Transverse colon (tissue), 4 donors: ENCODE measurements at regions not wholly inside any gene's neighbourhood (a gene's known extent, or its start where the extent isn't known, plus 50 kb on each side); places are given as distances from the start of the nearest gene placed in this dataset.

Source experiments
- DNase-seq: peaks from one replicate; pipeline ENCODE4 v3.0.0-alpha.2; 2019
- H3K27ac ChIP-seq, 4 donors: fragments of 200-600 bp; sonication (generic); 2 replicates each; pipeline ENCODE4 v1.5.1; 2016 to 2018; ENCODE audit warnings: inconsistent platforms in 4 of 4
- H3K27me3 ChIP-seq: fragments of 200-600 bp; sonication (generic); 2 replicates; pipeline ENCODE4 v1.5.1; 2017; ENCODE audit warnings: inconsistent platforms
- H3K36me3 ChIP-seq, 4 donors: fragments of 200-600 bp; sonication (generic); 2 replicates each; pipeline ENCODE4 v1.5.1; 2017 to 2019; ENCODE audit warnings: inconsistent platforms in 4 of 4
- H3K4me1 ChIP-seq, 4 donors: fragments of 200-600 bp; sonication (generic); 2 replicates each; pipeline ENCODE4 v1.5.1; 2017 to 2020; ENCODE audit warnings: inconsistent platforms in 4 of 4
- H3K4me3 ChIP-seq, 4 donors: fragments of 200-600 bp; sonication (generic); 1 replicate in 1 of 4; 2 replicates in 3 of 4; pipeline versions ENCODE4 v1.5.1 to v1.6.1; 2017 to 2019; ENCODE audit warnings: inconsistent platforms in 4 of 4
- H3K9me3 ChIP-seq, 2 donors: fragments of 200-600 bp; sonication (generic); 2 replicates each; pipeline ENCODE4 v1.5.1; 2017 to 2019; ENCODE audit warnings: inconsistent platforms in 2 of 2
- CTCF ChIP-seq, 5 experiments: fragments of 200-600 bp in 3 of 5; fragments of 450-650 bp in 2 of 5; sonication (generic) in 3 of 5; IDR thresholded peaks; 1 replicate in 2 of 5; 2 replicates in 3 of 5; pipeline ENCODE4 v1.5.1; 2016 to 2017; ENCODE audit warnings: antibody characterized with exemption in 5 of 5, inconsistent platforms in 3 of 5, mild to moderate bottlenecking in 2 of 5, moderate library complexity in 1 of 5
- EP300 ChIP-seq: sonication (generic); formaldehyde crosslinking; IDR thresholded peaks from one replicate; pipeline ENCODE4 v1.6.1; 2017; ENCODE audit warnings: antibody characterized with exemption, low read depth
- POLR2A ChIP-seq: fragments of 450-650 bp; IDR thresholded peaks from one replicate; pipeline ENCODE4 v1.6.1; 2016; ENCODE audit warnings: antibody characterized with exemption, mild to moderate bottlenecking, moderate library complexity
- POLR2AphosphoS5 ChIP-seq, 3 donors: sonication (generic); formaldehyde crosslinking; IDR thresholded peaks; one replicate each; pipeline ENCODE4 v1.6.1; 2016; ENCODE audit warnings: antibody characterized with exemption in 3 of 3
- WGBS, 2 donors: methylation state at CpG; one replicate each; pipeline ENCODE4 v1.1.5; 2018; ENCODE audit warnings: low coverage in 1 of 2; 5-methylcytosine and 5-hydroxymethylcytosine counted together
- in situ Hi-C, 4 donors: fragments of 200-750 bp; cut with MboI; loops; one replicate each; pipeline versions ENCODE4 v1.15.0 to v1.15.1; 2017; ENCODE audit warnings: low sequenced_read_pairs in 3 of 4, low pct_ligation_motif_present in 1 of 4, low pct_unique_long_range_greater_than_20kb in 1 of 4
- intact Hi-C: fragments of 100-400 bp; cut with DNase I; formaldehyde crosslinking; loops from one replicate; pipeline ENCODE4 v1.15.1; 2023; ENCODE audit warnings: low total_unique reads

GRCh38 chr15:95142531-95142930 is 911.2 kb downstream of the MCTP2 start:
- no peaks in the 10 kb centered on the region for H3K36me3 ChIP-seq
- no peak overlapping the region for H3K27ac ChIP-seq
- no peak for DNase-seq
- no peaks in the 10 kb centered on the region for H3K9me3 ChIP-seq
- H3K27me3 ChIP-seq: no peaks in the 10 kb centered on the region
- intact Hi-C loops (no loop called here), in situ Hi-C loops (no loop called here)
- 94 to 100% methylated on average over 1 of the region's 1 CpG for WGBS, 2 donors
- H3K4me3 ChIP-seq: no peak overlapping the region
- no peaks in the 10 kb centered on the region for H3K4me1 ChIP-seq
- no peak for TF ChIP-seq EP300
- TF ChIP-seq POLR2A: no peak
- TF ChIP-seq CTCF (IDR thresholded peaks at IDR 0.05): no peak
- TF ChIP-seq POLR2AphosphoS5 (IDR thresholded peaks at IDR 0.05): no peak

GRCh38 chr15:95146481-95146880 is 915.1 kb downstream of the MCTP2 start:
- 61 to 87% methylated on average over 5 of the region's 5 CpGs for WGBS, 2 donors
- H3K4me1 ChIP-seq: no peaks in the 10 kb centered on the region
- no peaks in the 10 kb centered on the region for H3K9me3 ChIP-seq
- TF ChIP-seq POLR2A (no peak), CTCF (IDR thresholded peaks at IDR 0.05) (no peak), POLR2AphosphoS5 (IDR thresholded peaks at IDR 0.05) (no peak), EP300 (no peak)
- no peak for DNase-seq
- in situ Hi-C loops (no loop called here), intact Hi-C loops (no loop called here)
- no peak overlapping the region for H3K27ac ChIP-seq
- H3K27me3 ChIP-seq: no peaks in the 10 kb centered on the region
- H3K4me3 ChIP-seq: no peak overlapping the region
- H3K36me3 ChIP-seq: no peaks in the 10 kb centered on the region

- WGBS, 2 donors: 85% methylated on average over 2 of the region's 2 CpGs; no CpG with 5 or more reads in 1 of the 2 donors
- no peak overlapping the region for H3K4me3 ChIP-seq
- intact Hi-C loops (no loop called here), in situ Hi-C loops (no loop called here)
- H3K4me1 ChIP-seq: no peaks in the 10 kb centered on the region
- no peak overlapping the region for H3K27ac ChIP-seq
- no peaks in the 10 kb centered on the region for H3K9me3 ChIP-seq
- H3K27me3 ChIP-seq: no peaks in the 10 kb centered on the region
- H3K36me3 ChIP-seq: no peaks in the 10 kb centered on the region
- TF ChIP-seq EP300 (no peak), CTCF (IDR thresholded peaks at IDR 0.05) (no peak), POLR2A (no peak), POLR2AphosphoS5 (IDR thresholded peaks at IDR 0.05) (no peak)
- DNase-seq: no peak
Observed at GRCh38 chr15:95148183-95148582, 916.8 kb downstream of the MCTP2 start.

GRCh38 chr15:95149036-95149435 is 917.7 kb downstream of the MCTP2 start:
- Histone ChIP-seq H3K27me3 (no peaks in the 10 kb centered on the region), H3K9me3 (no peaks in the 10 kb centered on the region), H3K36me3 (no peaks in the 10 kb centered on the region), H3K4me1 (no peaks in the 10 kb centered on the region), H3K4me3 (no peak overlapping the region), H3K27ac (no peak overlapping the region)
- WGBS, 2 donors: 40 to 54% methylated on average over 2 to 3 of the region's 3 CpGs
- DNase-seq: no peak
- in situ Hi-C loops (no loop called here), intact Hi-C loops (no loop called here)
- TF ChIP-seq POLR2AphosphoS5 (IDR thresholded peaks at IDR 0.05) (no peak), EP300 (no peak), POLR2A (no peak), CTCF (IDR thresholded peaks at IDR 0.05) (no peak)
